HG03457 (cell line): ENCODE measurements at regions not wholly inside any gene's neighbourhood (a gene's known extent, or its start where the extent isn't known, plus 50 kb on each side); places are given as distances from the start of the nearest gene placed in this dataset.
"Not testable (repeated sequence)": the region's sequence is repeated elsewhere in the genome, so short reads cannot be mapped to it uniquely, and the experiment has no call there.

Experiments used
- ATAC-seq: cut with Tn5 transposase; IDR thresholded peaks from one replicate; pipeline ENCODE4 v1.9.1; 2021; ENCODE audit warnings: moderate number of reproducible peaks; ENCODE audit not compliant: unreplicated experiment

GRCh38 chr16:52657924-52658323 is 111.0 kb upstream of the TOX3 start:
- ATAC-seq = no peak

GRCh38 chr16:52655916-52656315 is 109.0 kb upstream of the TOX3 start:
- ATAC-seq = not testable (repeated sequence)

- not testable (repeated sequence) for ATAC-seq
Measured at GRCh38 chr16:52655156-52655555, 108.2 kb upstream of the TOX3 start.

- ATAC-seq = no peak
Measured at GRCh38 chr16:52652033-52652432, 105.1 kb upstream of the TOX3 start.

- no peak for ATAC-seq
Measured at GRCh38 chr16:52650789-52651188, 103.8 kb upstream of the TOX3 start.

- no peak for ATAC-seq
Measured at GRCh38 chr16:52650318-52650717, 103.4 kb upstream of the TOX3 start.

- ATAC-seq = no peak
Measured at GRCh38 chr16:52649870-52650269, 102.9 kb upstream of the TOX3 start.

- no peak for ATAC-seq
Measured at GRCh38 chr16:52647588-52647987, 100.6 kb upstream of the TOX3 start.

- ATAC-seq = no peak
Measured at GRCh38 chr16:52643006-52643405, 96.1 kb upstream of the TOX3 start.

- ATAC-seq = no peak
Measured at GRCh38 chr16:52634528-52634927, 87.6 kb upstream of the TOX3 start.

GRCh38 chr16:52634104-52634503 is 87.2 kb upstream of the TOX3 start:
- no peak for ATAC-seq

GRCh38 chr16:52633230-52633629 is 86.3 kb upstream of the TOX3 start:
- ATAC-seq = no peak

- ATAC-seq = no peak
Measured at GRCh38 chr16:52631711-52632110, 84.8 kb upstream of the TOX3 start.

GRCh38 chr16:52630711-52631110 is 83.8 kb upstream of the TOX3 start:
- no peak for ATAC-seq

GRCh38 chr16:52629296-52629695 is 82.4 kb upstream of the TOX3 start:
- no peak for ATAC-seq

- no peak for ATAC-seq
Measured at GRCh38 chr16:52624891-52625290, 77.9 kb upstream of the TOX3 start.

GRCh38 chr16:52621651-52622050 is 74.7 kb upstream of the TOX3 start:
- no peak for ATAC-seq

- no peak for ATAC-seq
Measured at GRCh38 chr16:52618753-52619497, 72.0 kb upstream of the TOX3 start.

GRCh38 chr16:52617591-52617990 is 70.6 kb upstream of the TOX3 start:
- no peak for ATAC-seq

GRCh38 chr16:52613508-52613907 is 66.6 kb upstream of the TOX3 start:
- ATAC-seq = no peak

GRCh38 chr16:52611817-52612673 is 65.1 kb upstream of the TOX3 start:
- ATAC-seq = no peak

GRCh38 chr16:52603015-52603414 is 56.1 kb upstream of the TOX3 start:
- no peak for ATAC-seq
